ENCODE measurements at regions not wholly inside any gene's neighbourhood (a gene's known extent, or its start where the extent isn't known, plus 50 kb on each side); places are given as distances from the start of the nearest gene placed in this dataset.
A peak's percentile ranks its signal among the peaks of the same experiment; 100 is the strongest.

DNA sequence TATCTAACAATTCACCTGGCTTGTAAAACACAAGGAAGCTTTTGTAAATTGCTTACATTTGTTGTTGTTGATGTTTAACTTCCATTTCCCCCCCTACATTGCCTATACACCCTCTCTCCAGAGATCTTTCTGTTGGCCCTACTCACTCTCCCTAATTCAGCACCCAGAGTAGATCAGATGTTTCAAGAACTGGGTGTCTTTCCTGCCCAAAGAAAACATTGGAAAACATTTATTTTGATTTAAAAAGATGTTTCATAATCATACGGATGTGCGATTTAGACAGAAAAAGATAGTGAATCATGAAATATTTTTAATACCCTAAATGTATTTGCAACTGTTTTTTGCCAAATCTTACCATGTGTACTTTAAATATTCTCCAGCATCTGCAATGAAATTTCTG is 446.4 kb upstream of the RGS6 start:
- Histone ChIP-seq H4K20me1 (ENCODE audit: insufficient read depth, low read length) (peaks cover 10% of the 10 kb centered on the region), H3K27ac (ENCODE audit: low read depth, low read length) (no peak overlapping the region), H3K4me3 (ENCODE audit: insufficient read depth, low read depth, low read length) (no peak overlapping the region), H3K9me3 (ENCODE audit: insufficient read depth, low read depth, low read length) (no peaks in the 10 kb centered on the region), H3K36me3 (ENCODE audit: insufficient read depth, low read length) (no peaks in the 10 kb centered on the region), H2AFZ (ENCODE audit: low read depth, low read length) (no peak overlapping the region), H3K9ac (ENCODE audit: low read length) (no peak overlapping the region), H3K79me2 (ENCODE audit: insufficient read depth, low read length) (peaks cover 27% of the 10 kb centered on the region), H3K4me1 (ENCODE audit: insufficient read depth, low read length) (peaks cover 14% of the 10 kb centered on the region), H3K27me3 (ENCODE audit: insufficient read depth, low read length) (no peaks in the 10 kb centered on the region), H3K4me2 (ENCODE audit: low read length) (no peak overlapping the region)
- H3K36me3 Mint-ChIP-seq (ENCODE audit: low read depth, unreplicated experiment), result peaks cover 2% of the 10 kb centered on the region
- no peak for DNase-seq (ENCODE audit: low read depth)
- no peak for TF ChIP-seq EZH2 (IDR thresholded peaks at IDR 0.05; ENCODE audit: insufficient read depth, low read length)
- TF ChIP-seq, protein P1, sequence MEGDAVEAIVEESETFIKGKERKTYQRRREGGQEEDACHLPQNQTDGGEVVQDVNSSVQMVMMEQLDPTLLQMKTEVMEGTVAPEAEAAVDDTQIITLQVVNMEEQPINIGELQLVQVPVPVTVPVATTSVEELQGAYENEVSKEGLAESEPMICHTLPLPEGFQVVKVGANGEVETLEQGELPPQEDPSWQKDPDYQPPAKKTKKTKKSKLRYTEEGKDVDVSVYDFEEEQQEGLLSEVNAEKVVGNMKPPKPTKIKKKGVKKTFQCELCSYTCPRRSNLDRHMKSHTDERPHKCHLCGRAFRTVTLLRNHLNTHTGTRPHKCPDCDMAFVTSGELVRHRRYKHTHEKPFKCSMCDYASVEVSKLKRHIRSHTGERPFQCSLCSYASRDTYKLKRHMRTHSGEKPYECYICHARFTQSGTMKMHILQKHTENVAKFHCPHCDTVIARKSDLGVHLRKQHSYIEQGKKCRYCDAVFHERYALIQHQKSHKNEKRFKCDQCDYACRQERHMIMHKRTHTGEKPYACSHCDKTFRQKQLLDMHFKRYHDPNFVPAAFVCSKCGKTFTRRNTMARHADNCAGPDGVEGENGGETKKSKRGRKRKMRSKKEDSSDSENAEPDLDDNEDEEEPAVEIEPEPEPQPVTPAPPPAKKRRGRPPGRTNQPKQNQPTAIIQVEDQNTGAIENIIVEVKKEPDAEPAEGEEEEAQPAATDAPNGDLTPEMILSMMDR (IDR thresholded peaks at IDR 0.05; ENCODE audit: insufficient read depth, low read depth, low read length), result no peak
- H3K27me3 Mint-ChIP-seq (ENCODE audit: low read depth, unreplicated experiment), result no peaks in the 10 kb centered on the region
- FAIRE-seq, result no peak
- no peak overlapping the region for H3K27ac Mint-ChIP-seq (ENCODE audit: unreplicated experiment)
- H3K9me3 Mint-ChIP-seq (ENCODE audit: unreplicated experiment), result no peaks in the 10 kb centered on the region
- H3K4me1 Mint-ChIP-seq (ENCODE audit: low read depth, unreplicated experiment), result peaks cover 23% of the 10 kb centered on the region
- H3K4me3 Mint-ChIP-seq (ENCODE audit: unreplicated experiment), result no peak overlapping the region

- H3K27me3 Mint-ChIP-seq (ENCODE audit: low read depth, unreplicated experiment), result no peaks in the 10 kb centered on the region
- Histone ChIP-seq H3K9me3 (ENCODE audit: insufficient read depth, low read depth, low read length) (no peaks in the 10 kb centered on the region), H3K27me3 (ENCODE audit: insufficient read depth, low read length) (no peaks in the 10 kb centered on the region), H2AFZ (ENCODE audit: low read depth, low read length) (no peak overlapping the region), H3K79me2 (ENCODE audit: insufficient read depth, low read length) (peaks cover 30% of the 10 kb centered on the region), H3K4me1 (ENCODE audit: insufficient read depth, low read length) (peaks cover 14% of the 10 kb centered on the region), H3K4me2 (ENCODE audit: low read length) (no peak overlapping the region), H3K9ac (ENCODE audit: low read length) (no peak overlapping the region), H3K4me3 (ENCODE audit: insufficient read depth, low read depth, low read length) (no peak overlapping the region), H4K20me1 (ENCODE audit: insufficient read depth, low read length) (peaks cover 10% of the 10 kb centered on the region), H3K27ac (ENCODE audit: low read depth, low read length) (no peak overlapping the region), H3K36me3 (ENCODE audit: insufficient read depth, low read length) (no peaks in the 10 kb centered on the region)
- DNase-seq (ENCODE audit: low read depth), result peak; percentile 22
- peaks cover 23% of the 10 kb centered on the region for H3K4me1 Mint-ChIP-seq (ENCODE audit: low read depth, unreplicated experiment)
- no peak overlapping the region for H3K4me3 Mint-ChIP-seq (ENCODE audit: unreplicated experiment)
- TF ChIP-seq EZH2 (IDR thresholded peaks at IDR 0.05; ENCODE audit: insufficient read depth, low read length), result no peak
- TF ChIP-seq, protein P1 (IDR thresholded peaks at IDR 0.05; ENCODE audit: insufficient read depth, low read depth, low read length), result no peak
- H3K36me3 Mint-ChIP-seq (ENCODE audit: low read depth, unreplicated experiment), result peaks cover 2% of the 10 kb centered on the region
- FAIRE-seq, result no peak
- no peak overlapping the region for H3K27ac Mint-ChIP-seq (ENCODE audit: unreplicated experiment)
- H3K9me3 Mint-ChIP-seq (ENCODE audit: unreplicated experiment), result no peaks in the 10 kb centered on the region
Measured at GRCh38 chr14:71486279-71486678, 445.9 kb upstream of the RGS6 start.

DNA sequence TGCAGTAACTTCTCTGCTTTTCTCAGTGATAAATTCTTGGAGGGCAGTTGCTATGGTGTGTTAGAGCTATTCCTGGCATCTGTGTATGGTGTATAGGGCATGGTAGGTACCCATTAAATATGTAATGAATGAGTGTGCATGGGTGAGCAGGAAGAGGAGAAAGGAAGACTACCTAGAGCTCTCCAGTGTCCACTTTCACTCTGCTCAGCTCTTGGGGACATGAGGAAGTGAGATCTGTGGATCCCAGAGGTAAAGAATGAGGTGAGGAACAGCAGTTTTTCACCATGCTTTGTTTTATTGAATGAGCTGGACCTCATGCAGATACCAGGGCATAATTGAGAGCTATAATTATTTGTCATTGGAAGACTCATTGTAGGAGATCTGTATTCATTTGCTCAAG is 444.8 kb upstream of the RGS6 start:
- no peak overlapping the region for H3K27ac Mint-ChIP-seq (ENCODE audit: unreplicated experiment)
- Histone ChIP-seq H3K4me2 (ENCODE audit: low read length) (peak overlapping the region; percentile 54), H3K9ac (ENCODE audit: low read length) (no peak overlapping the region), H3K27me3 (ENCODE audit: insufficient read depth, low read length) (no peaks in the 10 kb centered on the region), H4K20me1 (ENCODE audit: insufficient read depth, low read length) (peaks cover 10% of the 10 kb centered on the region), H3K27ac (ENCODE audit: low read depth, low read length) (peak overlapping the region; percentile 11), H3K9me3 (ENCODE audit: insufficient read depth, low read depth, low read length) (no peaks in the 10 kb centered on the region), H3K4me1 (ENCODE audit: insufficient read depth, low read length) (peaks cover 14% of the 10 kb centered on the region), H3K79me2 (ENCODE audit: insufficient read depth, low read length) (peaks cover 36% of the 10 kb centered on the region), H2AFZ (ENCODE audit: low read depth, low read length) (no peak overlapping the region), H3K4me3 (ENCODE audit: insufficient read depth, low read depth, low read length) (no peak overlapping the region), H3K36me3 (ENCODE audit: insufficient read depth, low read length) (no peaks in the 10 kb centered on the region)
- peaks cover 23% of the 10 kb centered on the region for H3K4me1 Mint-ChIP-seq (ENCODE audit: low read depth, unreplicated experiment)
- peaks cover 2% of the 10 kb centered on the region for H3K36me3 Mint-ChIP-seq (ENCODE audit: low read depth, unreplicated experiment)
- H3K9me3 Mint-ChIP-seq (ENCODE audit: unreplicated experiment), result no peaks in the 10 kb centered on the region
- no peak for DNase-seq (ENCODE audit: low read depth)
- no peak for FAIRE-seq
- TF ChIP-seq EZH2 (IDR thresholded peaks at IDR 0.05; ENCODE audit: insufficient read depth, low read length), result no peak
- TF ChIP-seq, protein P1 (IDR thresholded peaks at IDR 0.05; ENCODE audit: insufficient read depth, low read depth, low read length), result no peak
- H3K4me3 Mint-ChIP-seq (ENCODE audit: unreplicated experiment), result no peak overlapping the region
- no peaks in the 10 kb centered on the region for H3K27me3 Mint-ChIP-seq (ENCODE audit: low read depth, unreplicated experiment)
